OCI-LY7 (cell line): ENCODE measurements at regions not wholly inside any gene's neighbourhood (a gene's known extent, or its start where the extent isn't known, plus 50 kb on each side); places are given as distances from the start of the nearest gene placed in this dataset.

ENCODE experiments used
- CTCF ChIP-seq: fragments of 200-600 bp; sonication (generic); conservative IDR thresholded peaks from 2 replicates; pipeline ENCODE4 v1.5.1; 2014; ENCODE audit warnings: mild to moderate bottlenecking, antibody characterized with exemption, low read length, moderate library complexity, mixed read lengths
- EZH2phosphoT487 ChIP-seq: fragments of 200-600 bp; sonication (generic); IDR thresholded peaks from 2 replicates; pipeline ENCODE4 v1.6.1; 2018; ENCODE audit warnings: low read depth, borderline replicate concordance, mild to moderate bottlenecking, mixed run types, antibody characterized with exemption, low read length, moderate library complexity, mixed read lengths

DNA sequence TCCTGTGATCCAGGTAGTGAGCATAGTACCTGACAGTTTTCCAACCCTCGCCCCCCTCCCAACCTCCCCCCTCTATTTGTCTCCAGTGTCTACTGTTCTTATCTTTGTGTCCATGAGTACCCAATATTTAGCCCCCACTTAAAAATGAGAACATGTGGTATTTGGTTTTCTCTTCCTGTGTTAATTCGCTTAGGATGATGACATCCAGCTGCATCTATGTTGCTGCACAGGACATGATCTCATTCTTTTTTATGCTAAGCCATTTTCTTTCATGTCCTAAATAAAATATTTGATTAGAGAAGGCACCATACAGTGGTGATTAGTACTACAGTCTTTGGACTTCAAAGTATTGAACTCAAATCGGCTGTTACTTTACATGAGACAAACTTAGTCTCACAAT lies 1087.9 kb downstream of the CBLN2 start:
- TF ChIP-seq EZH2phosphoT487 (no peak), CTCF (no peak)
